HCT116 (cell line): ENCODE measurements at regions not wholly inside any gene's neighbourhood (a gene's known extent, or its start where the extent isn't known, plus 50 kb on each side); places are given as distances from the start of the nearest gene placed in this dataset.

Experiments used
- ATAC-seq: fragments of 200-7000 bp; cut with Tn5 transposase; 2 replicates; pipeline ENCODE4 v1.9.1; 2020; ENCODE audit warnings: mild to moderate bottlenecking, moderate library complexity
- BruUV-seq: library from RNA; stranded (reverse); fragments of 400-500 nt; replicated peaks from 2 replicates; lab custom pipeline; 2021; lab: Mats Ljungman, UMichigan
- CTCF ChIA-PET: fragments of 300-600 bp; sonication (Branson Sonifier 250); formaldehyde crosslinking; loops from one replicate; lab custom pipeline; 2021; ENCODE audit warnings: antibody characterized with exemption; lab: Charles Lee
- POLR2A ChIA-PET: fragments of 300-600, 350-600 bp; sonication (Branson Sonifier 250); formaldehyde crosslinking; loops from one replicate; lab custom pipeline; 2021; ENCODE audit warnings: antibody characterized with exemption; lab: Charles Lee
- RAD21 ChIA-PET, 2 experiments: fragments of 300-600 bp; sonication (Branson Sonifier 250); formaldehyde crosslinking; loops; one replicate each; lab custom pipeline; 2023; ENCODE audit warnings: low total read pairs in 2 of 2; ENCODE audit not compliant: uncharacterized antibody in 2 of 2, unreplicated experiment in 2 of 2, low non-redundant PET in 1 of 2; lab: Charles Lee
- DNase-seq: peaks from one replicate; pipeline ENCODE4 v3.0.0-alpha.2; 2010; ENCODE audit warnings: low read depth, low spot score
- H2AFZ ChIP-seq: fragments of 200-600 bp; shearing (Covaris generic), sonication (generic); 2 replicates; pipeline ENCODE4 v1.6.1; 2017; ENCODE audit warnings: low read depth, mixed run types, mixed read lengths, antibody characterized with exemption, low read length; ENCODE audit not compliant: poor library complexity, severe bottlenecking
- H3K27ac ChIP-seq: 2 replicates; pipeline ENCODE4 v1.5.1; 2012; ENCODE audit warnings: low read depth, low read length
- H3K27me3 ChIP-seq: fragments of 200-600 bp; sonication (generic); 2 replicates; pipeline ENCODE4 v1.6.1; 2016; ENCODE audit warnings: mixed run types, low read length, mixed read lengths; ENCODE audit not compliant: insufficient read depth
- H3K36me3 ChIP-seq, 2 experiments: fragments of 200-500 bp in 1 of 2; fragments of 200-600 bp in 1 of 2; sonication (Bioruptor generic) in 1 of 2; sonication (generic) in 1 of 2; 2 replicates each; pipeline versions ENCODE4 v1.5.1 to v1.6.1; 2014 to 2016; ENCODE audit warnings: low read length in 2 of 2, inconsistent platforms in 1 of 2, mixed read lengths in 1 of 2, mixed run types in 1 of 2; ENCODE audit not compliant: insufficient read depth in 2 of 2, control insufficient read depth in 1 of 2
- H3K4me1 ChIP-seq, 2 experiments: fragments of 200-600 bp in 1 of 2; sonication (generic) in 1 of 2; 2 replicates each; pipeline versions ENCODE4 v1.5.1 to v1.6.1; 2012 to 2017; ENCODE audit warnings: low read length in 2 of 2, inconsistent platforms in 1 of 2, mild to moderate bottlenecking in 1 of 2, mixed read lengths in 1 of 2, mixed run types in 1 of 2, moderate library complexity in 1 of 2; ENCODE audit not compliant: insufficient read depth in 2 of 2, control insufficient read depth in 1 of 2
- H3K4me2 ChIP-seq: fragments of 200-600 bp; sonication (generic); 2 replicates; pipeline ENCODE4 v1.6.1; 2017; ENCODE audit warnings: mixed run types, low read length, mixed read lengths
- H3K4me3 ChIP-seq, 2 experiments: fragments of 200-600 bp in 1 of 2; sonication (generic) in 1 of 2; replicated peaks in 1 of 2; 2 replicates each; pipeline ENCODE4 v1.5.1; 2011 to 2016; ENCODE audit warnings: low read length in 2 of 2, control low read depth in 1 of 2, low read depth in 1 of 2, mild to moderate bottlenecking in 1 of 2, mixed read lengths in 1 of 2, mixed run types in 1 of 2
- H3K79me2 ChIP-seq: fragments of 200-600 bp; sonication (generic); 2 replicates; pipeline ENCODE4 v1.6.1; 2017; ENCODE audit warnings: mild to moderate bottlenecking, mixed run types, low read length, moderate library complexity, mixed read lengths; ENCODE audit not compliant: insufficient read depth
- H3K9ac ChIP-seq: fragments of 200-600 bp; sonication (generic); 2 replicates; pipeline ENCODE4 v1.6.1; 2016; ENCODE audit warnings: low read length, mixed read lengths
- H3K9me2 ChIP-seq: fragments of 200-600 bp; sonication (generic), shearing (Covaris generic); 2 replicates; pipeline ENCODE4 v1.6.1; 2017; ENCODE audit warnings: mixed run types, mild to moderate bottlenecking, moderate library complexity; ENCODE audit not compliant: insufficient read depth
- H3K9me3 ChIP-seq, 2 experiments: fragments of 200-500 bp in 1 of 2; fragments of 200-600 bp in 1 of 2; sonication (Bioruptor generic) in 1 of 2; sonication (generic) in 1 of 2; 2 replicates each; pipeline ENCODE4 v1.6.1; 2014 to 2017; ENCODE audit warnings: low read length in 2 of 2, mixed read lengths in 2 of 2, inconsistent platforms in 1 of 2, low read depth in 1 of 2, mild to moderate bottlenecking in 1 of 2, mixed run types in 1 of 2, moderate library complexity in 1 of 2; ENCODE audit not compliant: control insufficient read depth in 1 of 2, insufficient read depth in 1 of 2
- H4K20me1 ChIP-seq: fragments of 200-600 bp; sonication (generic), shearing (Covaris generic); 2 replicates; pipeline ENCODE4 v1.6.1; 2017; ENCODE audit warnings: mixed run types, mild to moderate bottlenecking, moderate library complexity; ENCODE audit not compliant: insufficient read depth
- CBX3 ChIP-seq: IDR thresholded peaks from 2 replicates; pipeline ENCODE4 v1.6.1; 2012; ENCODE audit warnings: low read depth
- CEBPB ChIP-seq: IDR thresholded peaks from 2 replicates; pipeline ENCODE4 v1.6.1; 2012; ENCODE audit warnings: low read depth
- EZH2 ChIP-seq: fragments of 200-600 bp; sonication (generic); IDR thresholded peaks from 2 replicates; pipeline ENCODE4 v1.6.1; 2017; ENCODE audit warnings: antibody characterized with exemption, mixed run types
- POLR2AphosphoS5 ChIP-seq: IDR thresholded peaks from 2 replicates; pipeline ENCODE4 v1.6.1; 2011; ENCODE audit warnings: mild to moderate bottlenecking, low read depth, low read length, moderate library complexity
- RAD21 ChIP-seq: IDR thresholded peaks from 2 replicates; pipeline ENCODE4 v1.6.1; 2012; ENCODE audit warnings: low read depth, mild to moderate bottlenecking
- SRF ChIP-seq: IDR thresholded peaks from 2 replicates; pipeline ENCODE4 v1.6.1; 2012; ENCODE audit warnings: low read depth
- TCF7L2 ChIP-seq: IDR thresholded peaks from 2 replicates; pipeline ENCODE4 v1.7.0; 2011; ENCODE audit warnings: borderline replicate concordance, inconsistent platforms; ENCODE audit not compliant: insufficient read depth, insufficient read length; ENCODE audit errors: extremely low read depth
- YY1 ChIP-seq: IDR thresholded peaks from 2 replicates; pipeline ENCODE4 v1.6.1; 2011; ENCODE audit warnings: low read length, low read depth, moderate library complexity, mild to moderate bottlenecking; ENCODE audit not compliant: insufficient replicate concordance; ENCODE audit errors: extremely low read depth
- ZNF274 ChIP-seq: fragments of 200-500 bp; sonication (Bioruptor generic); IDR thresholded peaks from 2 replicates; pipeline ENCODE4 v1.6.1; 2014; ENCODE audit warnings: mild to moderate bottlenecking, low read depth, low read length, inconsistent platforms
- intact Hi-C: fragments of 100-400 bp; cut with micrococcal nuclease; formaldehyde crosslinking; loops from 2 replicates; pipeline ENCODE4 v1.10.0; 2022
- TF ChIP-seq, protein P1 (sequence below): IDR thresholded peaks from 2 replicates; pipeline ENCODE4 v1.6.1; 2012
- TF ChIP-seq, protein P2 (sequence below), 3 experiments: fragments of 200-600 bp in 1 of 3; sonication (generic) in 1 of 3; IDR thresholded peaks in 2 of 3; conservative IDR thresholded peaks in 1 of 3; 2 replicates each; pipeline ENCODE4 v1.5.1; 2012 to 2017; ENCODE audit warnings: low read depth in 2 of 3, low read length in 2 of 3, antibody characterized with exemption in 1 of 3, borderline replicate concordance in 1 of 3, control low read depth in 1 of 3, mild to moderate bottlenecking in 1 of 3, mixed read lengths in 1 of 3, mixed run types in 1 of 3, moderate library complexity in 1 of 3; ENCODE audit not compliant: insufficient read depth in 1 of 3

DNA sequence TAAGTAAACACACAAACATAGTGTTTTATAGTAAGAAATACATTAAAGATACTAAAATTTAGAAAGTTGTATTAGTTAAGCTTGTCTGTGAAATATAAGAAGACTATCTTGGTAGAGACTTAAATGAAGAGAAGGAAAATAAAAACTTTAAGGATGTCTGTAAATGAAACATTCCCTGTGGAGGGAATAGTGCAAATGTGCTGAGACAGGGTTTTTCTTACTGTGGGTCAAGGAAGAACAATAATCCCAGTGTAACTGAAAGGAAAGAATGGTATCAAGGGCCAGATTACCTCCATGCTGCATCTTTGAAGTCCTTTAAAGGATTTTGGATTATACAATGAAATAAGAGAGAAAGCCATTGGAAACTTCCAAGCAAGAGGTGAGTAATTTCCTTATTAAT is 547.5 kb upstream of the PCDH15 start:
- Histone ChIP-seq H3K9me2 (no peaks in the 10 kb centered on the region), H3K4me3 (no peak overlapping the region), H3K36me3 (no peaks in the 10 kb centered on the region), H3K79me2 (no peaks in the 10 kb centered on the region), H4K20me1 (no peaks in the 10 kb centered on the region), H3K4me1 (no peaks in the 10 kb centered on the region), H3K9me3 (peaks cover 3 to 18% of the 10 kb centered on the region in 2 experiments; a peak in 2 of 4 replicates), H3K4me2 (no peak overlapping the region), H2AFZ (no peak overlapping the region), H3K27ac (no peak overlapping the region), H3K27me3 (no peaks in the 10 kb centered on the region), H3K9ac (no peak overlapping the region)
- ChIA-PET CTCF (no interaction called here), POLR2A (no interaction called here), RAD21 (no interaction called here)
- intact Hi-C loops, result no loop called here
- BruUV-seq, result no TSS peak
- DNase-seq, result no peak
- TF ChIP-seq SRF (no peak), EZH2 (no peak), YY1 (no peak), CBX3 (no peak), TCF7L2 (no peak), ZNF274 (no peak), CEBPB (no peak), RAD21 (no peak), POLR2AphosphoS5 (no peak)
- TF ChIP-seq, protein P1, sequence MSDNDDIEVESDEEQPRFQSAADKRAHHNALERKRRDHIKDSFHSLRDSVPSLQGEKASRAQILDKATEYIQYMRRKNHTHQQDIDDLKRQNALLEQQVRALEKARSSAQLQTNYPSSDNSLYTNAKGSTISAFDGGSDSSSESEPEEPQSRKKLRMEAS, result no peak
- TF ChIP-seq, protein P2, sequence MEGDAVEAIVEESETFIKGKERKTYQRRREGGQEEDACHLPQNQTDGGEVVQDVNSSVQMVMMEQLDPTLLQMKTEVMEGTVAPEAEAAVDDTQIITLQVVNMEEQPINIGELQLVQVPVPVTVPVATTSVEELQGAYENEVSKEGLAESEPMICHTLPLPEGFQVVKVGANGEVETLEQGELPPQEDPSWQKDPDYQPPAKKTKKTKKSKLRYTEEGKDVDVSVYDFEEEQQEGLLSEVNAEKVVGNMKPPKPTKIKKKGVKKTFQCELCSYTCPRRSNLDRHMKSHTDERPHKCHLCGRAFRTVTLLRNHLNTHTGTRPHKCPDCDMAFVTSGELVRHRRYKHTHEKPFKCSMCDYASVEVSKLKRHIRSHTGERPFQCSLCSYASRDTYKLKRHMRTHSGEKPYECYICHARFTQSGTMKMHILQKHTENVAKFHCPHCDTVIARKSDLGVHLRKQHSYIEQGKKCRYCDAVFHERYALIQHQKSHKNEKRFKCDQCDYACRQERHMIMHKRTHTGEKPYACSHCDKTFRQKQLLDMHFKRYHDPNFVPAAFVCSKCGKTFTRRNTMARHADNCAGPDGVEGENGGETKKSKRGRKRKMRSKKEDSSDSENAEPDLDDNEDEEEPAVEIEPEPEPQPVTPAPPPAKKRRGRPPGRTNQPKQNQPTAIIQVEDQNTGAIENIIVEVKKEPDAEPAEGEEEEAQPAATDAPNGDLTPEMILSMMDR (IDR thresholded peaks at IDR 0.05 in 2 of 3, conservative IDR thresholded peaks at IDR 0.05 in 1 of 3; ENCODE audit: borderline replicate concordance in 1 of 3, insufficient read depth in 1 of 3, low read depth in 2 of 3, low read length in 2 of 3), result no peak
- no peak for ATAC-seq
